RWPE1 (cell line): ENCODE measurements at regions not wholly inside any gene's neighbourhood (a gene's known extent, or its start where the extent isn't known, plus 50 kb on each side); places are given as distances from the start of the nearest gene placed in this dataset.
"Not testable (repeated sequence)": the region's sequence is repeated elsewhere in the genome, so short reads cannot be mapped to it uniquely, and the experiment has no call there.

Experiments
- CTCF ChIA-PET: fragments of 350-600 bp; sonication (Branson Sonifier 250); formaldehyde crosslinking; extraction: SDS; loops from one replicate; lab custom pipeline; 2021; lab: Yijun Ruan, JAX
- POLR2A ChIA-PET: fragments of 400-600 bp; formaldehyde crosslinking; extraction: SDS; loops from one replicate; lab custom pipeline; 2020; ENCODE audit warnings: antibody characterized with exemption; ENCODE audit not compliant: low non-redundant PET; lab: Yijun Ruan, JAX
- DNase-seq: peaks from one replicate; pipeline ENCODE4 v3.0.0; 2012; ENCODE audit warnings: low spot score
- H3K27ac ChIP-seq: fragments of 450-650 bp; 2 replicates; pipeline ENCODE4 v1.5.1; 2017
- CTCF ChIP-seq: fragments of 450-650 bp; conservative IDR thresholded peaks from 2 replicates; pipeline ENCODE4 v1.5.1; 2017; ENCODE audit warnings: low read depth, mild to moderate bottlenecking

- no peak overlapping the region for H3K27ac ChIP-seq
- DNase-seq = no peak
- CTCF ChIA-PET = no interaction called here
- TF ChIP-seq CTCF = no peak
- POLR2A ChIA-PET = no interaction called here
Measured at GRCh38 chr2:95721726-95722125, 129.9 kb downstream of the TRIM43 start.

DNA sequence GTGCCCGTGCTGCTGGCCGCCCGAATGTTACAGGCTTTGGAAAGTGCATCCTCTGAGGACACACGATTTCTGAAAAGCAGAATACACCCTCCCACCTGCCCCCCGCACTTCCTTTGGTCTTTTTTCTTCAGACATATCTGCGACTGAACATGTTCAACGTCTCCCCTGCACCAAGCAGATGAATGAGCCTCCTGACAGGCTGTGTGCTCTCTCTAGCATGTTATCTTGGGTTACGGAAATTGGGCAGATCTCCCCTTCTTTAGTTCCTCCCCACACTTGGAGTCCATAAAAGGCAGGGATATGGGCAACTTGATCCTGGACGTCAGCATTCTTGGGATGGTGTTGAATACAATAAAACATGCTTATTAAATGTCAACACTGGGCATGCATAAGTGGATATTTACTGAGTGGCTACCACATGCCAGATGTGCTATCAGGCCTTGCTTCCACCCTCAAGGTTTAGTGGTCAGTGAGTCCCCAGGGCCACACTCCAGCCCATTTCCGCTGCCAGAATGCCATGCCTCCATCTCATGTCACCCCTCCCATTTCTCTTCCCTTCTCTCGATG lies 130.4 kb downstream of the TRIM43 start:
- no peak for TF ChIP-seq CTCF
- no peak for DNase-seq
- no peak overlapping the region for H3K27ac ChIP-seq
- ChIA-PET POLR2A (no interaction called here), CTCF (no interaction called here)

- CTCF ChIA-PET = interaction anchor here (0.7 to 1.1 kb wide), 2 partner anchors 379 to 411 kb away, joined by 3 read pairs; no protein-coding TSS in a partner anchor
- H3K27ac ChIP-seq, POLR2A ChIA-PET, DNase-seq: not testable (repeated sequence)
Measured at GRCh38 chr2:95723627-95724210, 131.9 kb downstream of the TRIM43 start.

GRCh38 chr2:95725191-95725590 lies 133.4 kb downstream of the TRIM43 start:
- DNase-seq, POLR2A ChIA-PET, H3K27ac ChIP-seq, CTCF ChIA-PET: not testable (repeated sequence)

DNA sequence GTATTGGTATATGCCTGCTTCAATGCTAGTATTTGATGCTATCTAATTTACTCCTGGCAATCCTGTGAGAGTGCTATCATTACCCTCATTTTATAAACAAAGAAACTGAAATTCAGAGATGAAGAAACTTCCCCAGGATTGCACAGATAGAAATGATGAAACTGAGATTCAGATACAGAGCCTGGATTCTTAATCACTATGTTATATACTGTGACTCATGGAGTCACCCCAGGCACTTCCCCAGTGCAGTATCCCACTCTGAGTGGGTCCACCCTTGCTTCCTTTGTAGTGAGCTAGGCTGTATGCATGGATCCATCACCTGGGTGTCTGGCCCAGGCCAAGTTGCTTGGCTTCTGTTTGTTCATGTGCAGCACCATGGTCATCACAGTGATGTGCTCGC lies 133.9 kb downstream of the TRIM43 start:
- DNase-seq, POLR2A ChIA-PET: not testable (repeated sequence)

DNA sequence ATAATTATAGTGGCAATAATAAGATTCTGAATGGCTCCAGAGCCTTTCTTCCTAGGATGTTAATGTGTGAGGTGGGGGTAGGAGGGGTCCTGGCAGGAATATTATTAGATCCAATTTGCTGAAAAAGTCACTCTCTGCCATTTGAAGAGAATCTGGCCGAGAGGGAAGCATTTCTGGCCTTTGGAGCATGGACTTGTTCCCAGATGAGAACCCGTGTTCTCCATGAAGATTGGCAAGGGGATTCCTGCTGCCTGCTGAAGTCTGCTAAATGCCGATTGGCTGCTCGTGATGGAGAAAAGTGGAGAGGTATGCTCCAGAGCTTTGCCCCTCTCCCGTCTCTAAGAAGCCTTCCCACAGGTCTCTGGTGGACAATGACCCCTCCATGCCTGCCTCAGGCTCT lies 135.6 kb downstream of the TRIM43 start:
- POLR2A ChIA-PET, H3K27ac ChIP-seq, DNase-seq: not testable (repeated sequence)
- CTCF ChIA-PET = interaction anchor here (0.7 kb wide), 1 partner anchor 201 kb away, joined by 3 read pairs; no protein-coding TSS in a partner anchor

More for the DNA sequence above, 133.9 kb downstream of the TRIM43 start:
- H3K27ac ChIP-seq, CTCF ChIA-PET: not testable (repeated sequence)

GRCh38 chr2:95728878-95729596 lies 137.2 kb downstream of the TRIM43 start:
- peak; percentile 61 for TF ChIP-seq CTCF
- ChIA-PET CTCF (interaction anchor here (0.7 kb wide), 3 partner anchors 203 to 379 kb away, joined by 3 read pairs; partner anchors contain the start of gene FAHD2A), POLR2A (no interaction called here)
- H3K27ac ChIP-seq = no peak overlapping the region
- peak; percentile 52 for DNase-seq

GRCh38 chr2:95729597-95729955 lies 137.8 kb downstream of the TRIM43 start:
- no peak overlapping the region for H3K27ac ChIP-seq
- ChIA-PET CTCF (interaction anchor here (0.7 kb wide), 2 partner anchors 204 to 380 kb away, joined by 3 read pairs; no protein-coding TSS in a partner anchor), POLR2A (no interaction called here)
- DNase-seq = no peak
- TF ChIP-seq CTCF = no peak
